ENCODE measurements at regions not wholly inside any gene's neighbourhood (a gene's known extent, or its start where the extent isn't known, plus 50 kb on each side); places are given as distances from the start of the nearest gene placed in this dataset.

DNA sequence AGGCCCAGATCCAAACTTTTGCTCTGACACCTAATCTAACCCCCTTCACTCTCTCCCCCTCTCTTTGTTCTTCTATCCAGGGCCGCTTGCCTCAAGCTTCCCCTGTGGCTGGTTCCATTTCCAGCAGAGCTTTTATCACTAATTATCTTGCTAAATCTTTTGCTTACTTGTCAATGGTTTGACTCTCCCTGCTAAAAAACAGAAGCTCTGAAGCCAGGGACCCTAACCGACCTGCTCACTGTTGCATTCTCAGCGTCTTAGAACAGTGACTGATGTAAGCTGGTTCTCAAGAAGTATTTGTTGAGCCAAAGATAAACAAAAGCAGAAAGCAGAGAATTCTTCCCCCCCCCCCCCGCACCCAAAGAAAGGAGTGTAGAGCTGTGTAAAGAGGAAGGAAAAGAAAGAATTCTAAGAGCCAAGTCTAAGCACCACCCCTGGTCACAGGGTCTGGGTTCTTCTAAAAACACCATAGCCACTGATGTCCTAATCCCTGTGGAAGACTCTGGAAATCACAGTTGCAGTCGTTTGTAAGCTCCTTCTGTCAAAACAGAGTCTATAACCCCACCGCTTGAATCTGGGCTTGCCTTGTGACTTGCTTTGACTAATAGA, 385.8 kb downstream of the MED13L start:
- no peaks in the 10 kb centered on the region for H3K9me3 ChIP-seq (ENCODE audit: control insufficient read depth, insufficient read depth, low read depth, low read length)
- no peak for TF ChIP-seq EZH2 (IDR thresholded peaks at IDR 0.05; ENCODE audit: low read length, missing control alignments)
- TF ChIP-seq, protein P1, sequence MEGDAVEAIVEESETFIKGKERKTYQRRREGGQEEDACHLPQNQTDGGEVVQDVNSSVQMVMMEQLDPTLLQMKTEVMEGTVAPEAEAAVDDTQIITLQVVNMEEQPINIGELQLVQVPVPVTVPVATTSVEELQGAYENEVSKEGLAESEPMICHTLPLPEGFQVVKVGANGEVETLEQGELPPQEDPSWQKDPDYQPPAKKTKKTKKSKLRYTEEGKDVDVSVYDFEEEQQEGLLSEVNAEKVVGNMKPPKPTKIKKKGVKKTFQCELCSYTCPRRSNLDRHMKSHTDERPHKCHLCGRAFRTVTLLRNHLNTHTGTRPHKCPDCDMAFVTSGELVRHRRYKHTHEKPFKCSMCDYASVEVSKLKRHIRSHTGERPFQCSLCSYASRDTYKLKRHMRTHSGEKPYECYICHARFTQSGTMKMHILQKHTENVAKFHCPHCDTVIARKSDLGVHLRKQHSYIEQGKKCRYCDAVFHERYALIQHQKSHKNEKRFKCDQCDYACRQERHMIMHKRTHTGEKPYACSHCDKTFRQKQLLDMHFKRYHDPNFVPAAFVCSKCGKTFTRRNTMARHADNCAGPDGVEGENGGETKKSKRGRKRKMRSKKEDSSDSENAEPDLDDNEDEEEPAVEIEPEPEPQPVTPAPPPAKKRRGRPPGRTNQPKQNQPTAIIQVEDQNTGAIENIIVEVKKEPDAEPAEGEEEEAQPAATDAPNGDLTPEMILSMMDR (conservative IDR thresholded peaks at IDR 0.05 in 1 of 2, IDR thresholded peaks at IDR 0.05 in 1 of 2; ENCODE audit: low read depth in 1 of 2, low read length in 2 of 2): no peak
- no peaks in the 10 kb centered on the region for H3K79me2 ChIP-seq (ENCODE audit: control insufficient read depth, insufficient read depth, low read length)
- no peak overlapping the region for H3K27ac ChIP-seq (ENCODE audit: insufficient read depth, low read length)
- DNase-seq (ENCODE audit: low read depth in 2 of 2): no peak
- H3K27me3 ChIP-seq (ENCODE audit: control insufficient read depth, insufficient read depth, low read length): no peaks in the 10 kb centered on the region
- no peak overlapping the region for H3K9ac ChIP-seq (ENCODE audit: insufficient read depth, low read length)
- H3K4me1 ChIP-seq (ENCODE audit: control insufficient read depth, extremely low read depth, insufficient read depth, low read length): no peaks in the 10 kb centered on the region
- H3K36me3 ChIP-seq (ENCODE audit: control insufficient read depth, insufficient read depth, low read length): no peaks in the 10 kb centered on the region
- no peak overlapping the region for H3K4me3 ChIP-seq (replicated peaks in 1 of 4; ENCODE audit: control extremely low read depth in 1 of 4, insufficient read depth in 1 of 4, low read depth in 3 of 4, low read length in 4 of 4)
- no peak overlapping the region for H2AFZ ChIP-seq (ENCODE audit: low read length)
- no peak overlapping the region for H3K4me2 ChIP-seq (ENCODE audit: extremely low read depth, insufficient read depth, low read length)
- no peaks in the 10 kb centered on the region for H4K20me1 ChIP-seq (ENCODE audit: control insufficient read depth, extremely low read depth, insufficient read depth, low read length)

DNA sequence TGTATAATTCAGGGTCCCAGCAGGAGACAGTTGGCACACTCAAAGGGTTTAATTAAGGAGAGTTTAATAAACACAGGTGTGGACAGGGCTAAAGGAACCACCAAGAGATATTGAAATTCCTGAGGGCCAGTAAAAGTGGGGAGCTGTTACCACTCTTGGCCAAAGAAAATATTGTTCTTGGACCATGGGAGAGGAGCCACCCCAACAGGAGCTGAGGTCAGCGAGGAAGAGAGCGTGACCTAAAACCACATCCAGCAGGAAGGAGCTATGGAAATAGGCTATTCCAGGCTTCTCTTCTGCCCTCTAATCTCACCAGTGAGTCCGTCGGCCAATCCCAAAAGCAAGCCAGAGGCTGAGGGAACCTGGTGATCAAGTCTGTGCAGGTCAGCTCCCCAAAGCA, 390.8 kb downstream of the MED13L start:
- Histone ChIP-seq H3K27me3 (ENCODE audit: control insufficient read depth, insufficient read depth, low read length) (no peaks in the 10 kb centered on the region), H3K4me2 (ENCODE audit: extremely low read depth, insufficient read depth, low read length) (no peak overlapping the region), H3K27ac (ENCODE audit: insufficient read depth, low read length) (no peak overlapping the region), H3K79me2 (ENCODE audit: control insufficient read depth, insufficient read depth, low read length) (no peaks in the 10 kb centered on the region), H3K9me3 (ENCODE audit: control insufficient read depth, insufficient read depth, low read depth, low read length) (no peaks in the 10 kb centered on the region), H3K36me3 (ENCODE audit: control insufficient read depth, insufficient read depth, low read length) (no peaks in the 10 kb centered on the region), H2AFZ (ENCODE audit: low read length) (no peak overlapping the region), H3K4me3 (replicated peaks in 1 of 4; ENCODE audit: control extremely low read depth in 1 of 4, insufficient read depth in 1 of 4, low read depth in 3 of 4, low read length in 4 of 4) (no peak overlapping the region), H3K9ac (ENCODE audit: insufficient read depth, low read length) (no peak overlapping the region), H4K20me1 (ENCODE audit: control insufficient read depth, extremely low read depth, insufficient read depth, low read length) (no peaks in the 10 kb centered on the region), H3K4me1 (ENCODE audit: control insufficient read depth, extremely low read depth, insufficient read depth, low read length) (no peaks in the 10 kb centered on the region)
- no peak for TF ChIP-seq EZH2 (IDR thresholded peaks at IDR 0.05; ENCODE audit: low read length, missing control alignments)
- TF ChIP-seq, protein P1 (conservative IDR thresholded peaks at IDR 0.05 in 1 of 2, IDR thresholded peaks at IDR 0.05 in 1 of 2; ENCODE audit: low read depth in 1 of 2, low read length in 2 of 2): no peak
- DNase-seq (ENCODE audit: low read depth in 2 of 2): no peak

DNA sequence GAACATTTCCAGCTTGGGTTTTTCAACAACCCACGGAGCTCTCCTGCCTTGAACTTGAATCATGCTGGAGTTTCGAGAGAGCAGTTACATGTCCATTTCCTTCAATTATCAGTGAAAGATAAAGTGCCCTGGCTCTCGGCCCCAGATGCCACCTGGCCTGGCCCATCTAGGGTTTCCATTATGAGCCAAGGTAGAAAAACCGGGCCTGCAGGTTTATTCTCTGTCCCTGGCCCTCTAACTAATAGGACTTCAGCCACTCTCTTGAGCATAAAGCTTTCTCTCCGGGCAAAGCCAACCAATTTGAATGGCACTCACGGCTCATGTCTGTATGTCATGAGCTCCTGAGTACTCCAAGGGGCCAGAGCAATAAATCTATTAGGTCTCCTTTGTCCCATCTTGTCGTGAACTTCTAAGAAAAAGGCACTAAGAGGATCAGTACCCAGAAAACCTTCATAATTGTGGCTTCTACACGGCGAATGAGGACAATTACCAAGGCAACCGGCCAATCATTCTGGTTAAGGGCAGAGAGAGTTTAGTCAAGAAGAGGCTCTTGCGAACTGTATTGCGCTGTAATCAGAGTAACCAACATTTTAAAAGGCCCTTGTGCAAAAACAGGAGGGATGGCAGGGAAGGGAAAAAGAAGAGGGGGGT, 392.3 kb downstream of the MED13L start:
- H2AFZ ChIP-seq (ENCODE audit: low read length): no peak overlapping the region

More for the DNA sequence above, 392.3 kb downstream of the MED13L start:
- no peaks in the 10 kb centered on the region for H3K27me3 ChIP-seq (ENCODE audit: control insufficient read depth, insufficient read depth, low read length)
- H3K4me2 ChIP-seq (ENCODE audit: extremely low read depth, insufficient read depth, low read length): no peak overlapping the region
- H3K36me3 ChIP-seq (ENCODE audit: control insufficient read depth, insufficient read depth, low read length): no peaks in the 10 kb centered on the region
- no peaks in the 10 kb centered on the region for H3K79me2 ChIP-seq (ENCODE audit: control insufficient read depth, insufficient read depth, low read length)
- DNase-seq (ENCODE audit: low read depth in 2 of 2): no peak
- H3K9ac ChIP-seq (ENCODE audit: insufficient read depth, low read length): no peak overlapping the region
- H3K27ac ChIP-seq (ENCODE audit: insufficient read depth, low read length): no peak overlapping the region
- no peaks in the 10 kb centered on the region for H3K4me1 ChIP-seq (ENCODE audit: control insufficient read depth, extremely low read depth, insufficient read depth, low read length)
- no peaks in the 10 kb centered on the region for H3K9me3 ChIP-seq (ENCODE audit: control insufficient read depth, insufficient read depth, low read depth, low read length)
- no peaks in the 10 kb centered on the region for H4K20me1 ChIP-seq (ENCODE audit: control insufficient read depth, extremely low read depth, insufficient read depth, low read length)
- no peak overlapping the region for H3K4me3 ChIP-seq (replicated peaks in 1 of 4; ENCODE audit: control extremely low read depth in 1 of 4, insufficient read depth in 1 of 4, low read depth in 3 of 4, low read length in 4 of 4)
- TF ChIP-seq, protein P1 (conservative IDR thresholded peaks at IDR 0.05 in 1 of 2, IDR thresholded peaks at IDR 0.05 in 1 of 2; ENCODE audit: low read depth in 1 of 2, low read length in 2 of 2): no peak
- TF ChIP-seq EZH2 (IDR thresholded peaks at IDR 0.05; ENCODE audit: low read length, missing control alignments): no peak

Data from fibroblast of lung (primary cell).